ENCODE measurements at regions not wholly inside any gene's neighbourhood (a gene's known extent, or its start where the extent isn't known, plus 50 kb on each side); places are given as distances from the start of the nearest gene placed in this dataset.

- no TSS peak for BruUV-seq (replicated peaks)
- intact Hi-C loops (cut with micrococcal nuclease) = no loop called here
- no peak for TF ChIP-seq RFX5 (IDR thresholded peaks at IDR 0.05; ENCODE audit: low read depth, low read length)
- no peak for TF ChIP-seq POLR2A (IDR thresholded peaks at IDR 0.05; ENCODE audit: low read depth, low read length)
- no peak for TF ChIP-seq MXI1 (IDR thresholded peaks at IDR 0.05; ENCODE audit: borderline replicate concordance, low read depth, low read length)
- no peak for TF ChIP-seq RCOR1 (IDR thresholded peaks at IDR 0.05; ENCODE audit: insufficient replicate concordance, low read length)
- no peak for TF ChIP-seq NFE2L2 (IDR thresholded peaks at IDR 0.05; ENCODE audit: low read depth, low read length)
- no peak for TF ChIP-seq FOS (IDR thresholded peaks at IDR 0.05; ENCODE audit: low read depth, low read length)
- no peak for TF ChIP-seq BHLHE40 (IDR thresholded peaks at IDR 0.05; ENCODE audit: low read depth, low read length)
- no peak for TF ChIP-seq MAZ (IDR thresholded peaks at IDR 0.05; ENCODE audit: borderline replicate concordance, low read depth, low read length)
- TF ChIP-seq SMC3 (IDR thresholded peaks at IDR 0.05; ENCODE audit: low read depth, low read length) = no peak
- no peak for TF ChIP-seq RAD21 (IDR thresholded peaks at IDR 0.05; ENCODE audit: low read length)
- TF ChIP-seq MAFK (IDR thresholded peaks at IDR 0.05; ENCODE audit: low read depth, low read length) = no peak
- TF ChIP-seq CEBPB (IDR thresholded peaks at IDR 0.05; ENCODE audit: low read depth, low read length) = no peak
- no peak for TF ChIP-seq USF2 (IDR thresholded peaks at IDR 0.05; ENCODE audit: low read depth, low read length)
- TF ChIP-seq CHD1 (IDR thresholded peaks at IDR 0.05; ENCODE audit: low read depth, low read length) = no peak
- TF ChIP-seq, protein P1, sequence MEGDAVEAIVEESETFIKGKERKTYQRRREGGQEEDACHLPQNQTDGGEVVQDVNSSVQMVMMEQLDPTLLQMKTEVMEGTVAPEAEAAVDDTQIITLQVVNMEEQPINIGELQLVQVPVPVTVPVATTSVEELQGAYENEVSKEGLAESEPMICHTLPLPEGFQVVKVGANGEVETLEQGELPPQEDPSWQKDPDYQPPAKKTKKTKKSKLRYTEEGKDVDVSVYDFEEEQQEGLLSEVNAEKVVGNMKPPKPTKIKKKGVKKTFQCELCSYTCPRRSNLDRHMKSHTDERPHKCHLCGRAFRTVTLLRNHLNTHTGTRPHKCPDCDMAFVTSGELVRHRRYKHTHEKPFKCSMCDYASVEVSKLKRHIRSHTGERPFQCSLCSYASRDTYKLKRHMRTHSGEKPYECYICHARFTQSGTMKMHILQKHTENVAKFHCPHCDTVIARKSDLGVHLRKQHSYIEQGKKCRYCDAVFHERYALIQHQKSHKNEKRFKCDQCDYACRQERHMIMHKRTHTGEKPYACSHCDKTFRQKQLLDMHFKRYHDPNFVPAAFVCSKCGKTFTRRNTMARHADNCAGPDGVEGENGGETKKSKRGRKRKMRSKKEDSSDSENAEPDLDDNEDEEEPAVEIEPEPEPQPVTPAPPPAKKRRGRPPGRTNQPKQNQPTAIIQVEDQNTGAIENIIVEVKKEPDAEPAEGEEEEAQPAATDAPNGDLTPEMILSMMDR (conservative IDR thresholded peaks at IDR 0.05; ENCODE audit: low read depth, low read length) = no peak
- Histone ChIP-seq H4K5ac (ENCODE audit: low read depth, low read length) (no peak overlapping the region), H3K27ac (ENCODE audit: insufficient read depth, low read length) (no peak overlapping the region), H3K18ac (ENCODE audit: low read depth, low read length) (no peak overlapping the region), H3K4ac (ENCODE audit: low read depth, low read length) (no peak overlapping the region), H3K4me1 (ENCODE audit: control insufficient read depth, insufficient read depth, low read length) (no peaks in the 10 kb centered on the region), H2AK5ac (ENCODE audit: low read depth, low read length) (no peak overlapping the region), H3K4me3 (ENCODE audit: insufficient read depth, low read depth, low read length) (no peak overlapping the region), H4K91ac (ENCODE audit: insufficient read depth, low read depth, low read length) (no peak overlapping the region), H3K9me3 (ENCODE audit: control insufficient read depth, insufficient read depth, low read length) (peaks cover 72% of the 10 kb centered on the region), H2AFZ (replicated peaks; ENCODE audit: low read length, poor library complexity) (no peak overlapping the region), H2AK9ac (replicated peaks; ENCODE audit: low read depth, low read length, poor library complexity) (no peak overlapping the region), H3K27me3 (ENCODE audit: control insufficient read depth, insufficient read depth, low read length) (no peaks in the 10 kb centered on the region), H3K4me2 (ENCODE audit: low read depth, low read length) (no peak overlapping the region), H2BK5ac (ENCODE audit: low read depth, low read length, poor library complexity, severe bottlenecking) (no peak overlapping the region), H3K56ac (ENCODE audit: extremely low read depth, insufficient read depth, low read length) (no peak overlapping the region), H4K20me1 (ENCODE audit: insufficient read depth, low read length) (no peaks in the 10 kb centered on the region), H3K9ac (ENCODE audit: low read depth, low read length) (no peak overlapping the region), H2BK20ac (ENCODE audit: low read depth, low read length) (no peak overlapping the region), H3K23ac (ENCODE audit: low read depth, low read length) (no peak overlapping the region), H3K9me1 (ENCODE audit: insufficient read depth, low read length) (no peaks in the 10 kb centered on the region), H2BK15ac (ENCODE audit: low read depth, low read length) (no peak overlapping the region), H3K14ac (replicated peaks; ENCODE audit: low read depth, low read length) (no peak overlapping the region), H3K36me3 (ENCODE audit: control insufficient read depth, insufficient read depth, low read length) (no peaks in the 10 kb centered on the region), H2BK120ac (ENCODE audit: low read depth, low read length) (no peak overlapping the region), H4K8ac (ENCODE audit: low read depth in 2 of 2, low read length in 2 of 2) (no peak overlapping the region), H3K79me1 (ENCODE audit: low read depth in 1 of 2, low read length in 2 of 2) (no peaks in the 10 kb centered on the region)
- ChIA-PET POLR2A (ENCODE audit: unreplicated experiment) (no interaction called here), CTCF (no interaction called here)
- ATAC-seq (ENCODE audit: low read depth) = no peak
- dilution Hi-C loops (cut with HindIII; ENCODE audit: low sequenced_read_pairs, unreplicated experiment) = no loop called here
- no peak for DNase-seq
- in situ Hi-C loops (cut with MboI; ENCODE audit: low sequenced_read_pairs) = no loop called here
- WGBS, 2 experiments (ENCODE audit: extremely low coverage in 2 of 2, insufficient read length in 1 of 2) = 100% methylated on average over 3 of the region's 12 CpGs; no CpG with 5 or more reads in 1 of the 2 experiments
Measured at GRCh38 chr1:2858676-2859075, 57.2 kb upstream of the TTC34 start.

Data from IMR-90 (cell line).